Osteoblast (primary cell): ENCODE measurements at regions not wholly inside any gene's neighbourhood (a gene's known extent, or its start where the extent isn't known, plus 50 kb on each side); places are given as distances from the start of the nearest gene placed in this dataset.

Source experiments
- DNase-seq: peaks from one replicate; pipeline ENCODE4 v3.0.0; 2011; ENCODE audit warnings: low spot score, mixed read lengths; ENCODE audit not compliant: insufficient read length; ENCODE audit errors: missing footprints
- H2AFZ ChIP-seq: 2 replicates; pipeline ENCODE4 v1.6.0; 2011; ENCODE audit warnings: mild to moderate bottlenecking, low read length
- H3K27ac ChIP-seq: 2 replicates; pipeline ENCODE4 v1.5.1; 2011; ENCODE audit warnings: mild to moderate bottlenecking, low read depth, low read length, moderate library complexity
- H3K27me3 ChIP-seq: 2 replicates; pipeline ENCODE4 v1.6.0; 2012; ENCODE audit warnings: mild to moderate bottlenecking, control low read depth, inconsistent platforms, low read length, moderate library complexity; ENCODE audit not compliant: insufficient read depth
- H3K36me3 ChIP-seq: 2 replicates; pipeline ENCODE4 v1.5.1; 2011; ENCODE audit warnings: mild to moderate bottlenecking, low read length, control low read depth, moderate library complexity; ENCODE audit not compliant: insufficient read depth
- H3K4me1 ChIP-seq: 2 replicates; pipeline ENCODE4 v1.5.1; 2011; ENCODE audit warnings: mild to moderate bottlenecking, low read length, control low read depth, moderate library complexity; ENCODE audit not compliant: insufficient read depth
- H3K4me2 ChIP-seq: 2 replicates; pipeline ENCODE4 v1.6.0; 2011; ENCODE audit warnings: mild to moderate bottlenecking, low read length; ENCODE audit not compliant: insufficient read depth
- H3K4me3 ChIP-seq: fragments of 200-600 bp; sonication (generic); 3 replicates; pipeline ENCODE4 v1.5.1; 2012; ENCODE audit warnings: mild to moderate bottlenecking, low read length, inconsistent platforms; ENCODE audit not compliant: insufficient read depth
- H3K79me2 ChIP-seq: 2 replicates; pipeline ENCODE4 v1.6.0; 2012; ENCODE audit warnings: mild to moderate bottlenecking, low read length, control low read depth, inconsistent platforms; ENCODE audit not compliant: insufficient read depth
- H3K9me3 ChIP-seq: 2 replicates; pipeline ENCODE4 v1.5.1; 2011; ENCODE audit warnings: low read depth, low read length, control low read depth
- H4K20me1 ChIP-seq: 2 replicates; pipeline ENCODE4 v1.6.0; 2012; ENCODE audit warnings: mild to moderate bottlenecking, low read length, control low read depth; ENCODE audit not compliant: insufficient read depth
- CTCF ChIP-seq: IDR thresholded peaks from 2 replicates; pipeline ENCODE4 v1.5.1; 2011; ENCODE audit warnings: mild to moderate bottlenecking, low read depth, low read length, moderate library complexity; ENCODE audit errors: extremely low read depth

- Histone ChIP-seq H3K27ac (no peak overlapping the region), H3K4me1 (no peaks in the 10 kb centered on the region), H4K20me1 (no peaks in the 10 kb centered on the region), H3K4me2 (no peak overlapping the region), H3K79me2 (no peaks in the 10 kb centered on the region), H3K4me3 (no peak overlapping the region), H3K9me3 (no peaks in the 10 kb centered on the region), H3K36me3 (no peaks in the 10 kb centered on the region), H3K27me3 (no peaks in the 10 kb centered on the region), H2AFZ (no peak overlapping the region)
- no peak for TF ChIP-seq CTCF
- DNase-seq: no peak
Measured at GRCh38 chr4:153919667-153920066, 130.8 kb upstream of the SFRP2 start.

GRCh38 chr4:153916273-153916755, 127.4 kb upstream of the SFRP2 start:
- no peak overlapping the region for H3K4me3 ChIP-seq
- no peak overlapping the region for H2AFZ ChIP-seq
- no peaks in the 10 kb centered on the region for H3K4me1 ChIP-seq
- no peaks in the 10 kb centered on the region for H4K20me1 ChIP-seq
- no peak for TF ChIP-seq CTCF
- H3K79me2 ChIP-seq: no peaks in the 10 kb centered on the region
- H3K27me3 ChIP-seq: no peaks in the 10 kb centered on the region
- no peaks in the 10 kb centered on the region for H3K36me3 ChIP-seq
- no peaks in the 10 kb centered on the region for H3K9me3 ChIP-seq
- no peak overlapping the region for H3K27ac ChIP-seq
- no peak overlapping the region for H3K4me2 ChIP-seq
- no peak for DNase-seq

GRCh38 chr4:153912301-153912700, 123.4 kb upstream of the SFRP2 start:
- TF ChIP-seq CTCF: no peak
- Histone ChIP-seq H3K9me3 (no peaks in the 10 kb centered on the region), H3K79me2 (no peaks in the 10 kb centered on the region), H4K20me1 (no peaks in the 10 kb centered on the region), H3K4me3 (no peak overlapping the region), H2AFZ (no peak overlapping the region), H3K4me2 (no peak overlapping the region), H3K36me3 (no peaks in the 10 kb centered on the region), H3K27ac (no peak overlapping the region), H3K4me1 (no peaks in the 10 kb centered on the region), H3K27me3 (no peaks in the 10 kb centered on the region)
- no peak for DNase-seq

GRCh38 chr4:153909672-153910071, 120.8 kb upstream of the SFRP2 start:
- no peak overlapping the region for H3K4me3 ChIP-seq
- no peak overlapping the region for H3K4me2 ChIP-seq
- no peaks in the 10 kb centered on the region for H3K9me3 ChIP-seq
- H3K27ac ChIP-seq: no peak overlapping the region
- H3K27me3 ChIP-seq: no peaks in the 10 kb centered on the region
- H4K20me1 ChIP-seq: no peaks in the 10 kb centered on the region
- no peaks in the 10 kb centered on the region for H3K4me1 ChIP-seq
- H3K79me2 ChIP-seq: no peaks in the 10 kb centered on the region
- no peak overlapping the region for H2AFZ ChIP-seq
- no peak for DNase-seq
- TF ChIP-seq CTCF: no peak
- no peaks in the 10 kb centered on the region for H3K36me3 ChIP-seq
